Brain microvascular endothelial cell (primary cell): ENCODE measurements at regions not wholly inside any gene's neighbourhood (a gene's known extent, or its start where the extent isn't known, plus 50 kb on each side); places are given as distances from the start of the nearest gene placed in this dataset.

Experiments used
- DNase-seq: peaks from one replicate; pipeline ENCODE4 v3.0.0-alpha.2; 2020
- H3K27ac ChIP-seq: fragments of 250-450 bp; sonication (Bioruptor Pico); 2 replicates; pipeline ENCODE4 v1.5.1; 2020; ENCODE audit warnings: mild to moderate bottlenecking, moderate library complexity
- H3K27me3 ChIP-seq: fragments of 250-450 bp; sonication (Bioruptor Pico); replicated peaks from 2 replicates; pipeline ENCODE4 v1.5.1; 2020; ENCODE audit warnings: mild to moderate bottlenecking
- H3K36me3 ChIP-seq: fragments of 250-450 bp; sonication (Bioruptor Pico); replicated peaks from 2 replicates; pipeline ENCODE4 v1.5.1; 2020; ENCODE audit warnings: mild to moderate bottlenecking
- H3K4me3 ChIP-seq: 2 replicates; pipeline ENCODE4 v1.5.1; 2011; ENCODE audit warnings: low read depth, mild to moderate bottlenecking, control low read depth, low read length, moderate library complexity
- in situ Hi-C: cut with HindIII; loops from 2 replicates; pipeline ENCODE4 v1.10.0; 2017; ENCODE audit warnings: low sequenced_read_pairs, low pct_ligation_motif_present
- TF ChIP-seq, protein P1 (sequence below): IDR thresholded peaks from 2 replicates; pipeline ENCODE4 v1.5.1; 2011; ENCODE audit warnings: low read depth, mild to moderate bottlenecking, moderate library complexity, low read length, control low read depth, inconsistent platforms; ENCODE audit errors: missing control alignments

DNA sequence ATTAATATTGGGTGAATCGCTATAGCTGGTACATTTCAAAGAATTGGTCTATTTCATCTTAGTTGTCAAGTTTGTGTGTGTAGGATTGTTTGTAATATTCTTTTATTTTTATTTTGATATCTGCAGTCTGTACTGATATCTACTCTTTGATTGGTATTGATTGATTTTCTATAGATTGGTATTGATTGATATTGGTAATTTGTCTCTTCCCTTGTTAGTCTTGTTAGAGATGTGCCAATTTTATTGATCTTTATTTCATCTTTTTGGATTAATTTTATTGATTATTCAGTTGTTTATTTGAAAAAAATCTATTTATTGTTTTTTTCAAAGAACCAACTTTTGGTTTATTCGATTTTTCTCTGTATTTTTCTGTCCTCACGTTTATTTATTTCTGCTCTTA lies 61.4 kb downstream of the TM2D3 start:
- Histone ChIP-seq H3K4me3 (no peak overlapping the region), H3K27ac (no peak overlapping the region), H3K36me3 (no peaks in the 10 kb centered on the region), H3K27me3 (no peaks in the 10 kb centered on the region)
- DNase-seq, result no peak
- TF ChIP-seq, protein P1, sequence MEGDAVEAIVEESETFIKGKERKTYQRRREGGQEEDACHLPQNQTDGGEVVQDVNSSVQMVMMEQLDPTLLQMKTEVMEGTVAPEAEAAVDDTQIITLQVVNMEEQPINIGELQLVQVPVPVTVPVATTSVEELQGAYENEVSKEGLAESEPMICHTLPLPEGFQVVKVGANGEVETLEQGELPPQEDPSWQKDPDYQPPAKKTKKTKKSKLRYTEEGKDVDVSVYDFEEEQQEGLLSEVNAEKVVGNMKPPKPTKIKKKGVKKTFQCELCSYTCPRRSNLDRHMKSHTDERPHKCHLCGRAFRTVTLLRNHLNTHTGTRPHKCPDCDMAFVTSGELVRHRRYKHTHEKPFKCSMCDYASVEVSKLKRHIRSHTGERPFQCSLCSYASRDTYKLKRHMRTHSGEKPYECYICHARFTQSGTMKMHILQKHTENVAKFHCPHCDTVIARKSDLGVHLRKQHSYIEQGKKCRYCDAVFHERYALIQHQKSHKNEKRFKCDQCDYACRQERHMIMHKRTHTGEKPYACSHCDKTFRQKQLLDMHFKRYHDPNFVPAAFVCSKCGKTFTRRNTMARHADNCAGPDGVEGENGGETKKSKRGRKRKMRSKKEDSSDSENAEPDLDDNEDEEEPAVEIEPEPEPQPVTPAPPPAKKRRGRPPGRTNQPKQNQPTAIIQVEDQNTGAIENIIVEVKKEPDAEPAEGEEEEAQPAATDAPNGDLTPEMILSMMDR, result no peak
- in situ Hi-C loops, result no loop called here

DNA sequence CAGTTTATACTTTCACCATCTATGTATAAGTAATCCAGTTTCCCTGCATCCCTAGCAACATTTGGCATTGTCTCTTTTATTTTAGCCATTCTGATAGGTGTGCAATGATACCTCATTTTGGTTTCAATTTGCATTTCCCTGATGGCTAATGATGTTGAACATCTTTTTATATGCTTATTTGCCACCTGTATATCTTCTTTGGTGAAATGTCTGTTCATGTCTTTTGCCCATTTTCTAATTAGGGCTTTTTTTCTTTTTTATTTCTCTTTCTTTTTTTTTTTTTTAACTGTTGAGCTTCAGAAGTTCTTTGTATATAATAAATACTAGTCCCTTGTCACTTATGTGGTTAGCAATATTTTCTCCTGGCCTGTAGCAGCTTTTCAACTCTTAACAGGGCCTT lies 68.9 kb downstream of the TM2D3 start:
- no peaks in the 10 kb centered on the region for H3K36me3 ChIP-seq
- TF ChIP-seq, protein P1, result no peak
- H3K27ac ChIP-seq, result no peak overlapping the region
- no peaks in the 10 kb centered on the region for H3K27me3 ChIP-seq
- in situ Hi-C loops, result no loop called here
- no peak for DNase-seq
- H3K4me3 ChIP-seq, result no peak overlapping the region

DNA sequence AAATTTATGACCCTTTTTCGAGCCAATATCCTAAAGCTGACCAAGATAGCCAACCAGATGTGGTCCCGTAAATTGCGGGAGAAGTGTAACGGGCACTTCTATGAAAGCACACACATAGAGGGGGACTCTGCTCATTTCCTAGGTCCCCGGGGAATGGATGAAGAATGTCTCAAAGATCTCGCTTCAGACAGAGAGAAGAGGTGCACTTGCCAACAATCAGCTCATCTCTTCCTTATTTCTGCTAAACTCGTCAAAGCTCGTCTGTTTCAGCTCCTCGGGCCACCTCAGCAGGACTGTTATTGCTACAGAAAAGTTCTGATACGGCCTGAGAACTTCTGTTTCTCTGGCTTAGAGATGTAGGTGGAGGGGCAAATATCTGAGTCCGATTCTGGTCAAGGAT lies 71.8 kb downstream of the TM2D3 start:
- TF ChIP-seq, protein P1, result no peak
- H3K4me3 ChIP-seq, result no peak overlapping the region
- H3K27me3 ChIP-seq, result no peaks in the 10 kb centered on the region
- in situ Hi-C loops, result no loop called here
- no peak overlapping the region for H3K27ac ChIP-seq
- DNase-seq, result no peak
- H3K36me3 ChIP-seq, result no peaks in the 10 kb centered on the region

DNA sequence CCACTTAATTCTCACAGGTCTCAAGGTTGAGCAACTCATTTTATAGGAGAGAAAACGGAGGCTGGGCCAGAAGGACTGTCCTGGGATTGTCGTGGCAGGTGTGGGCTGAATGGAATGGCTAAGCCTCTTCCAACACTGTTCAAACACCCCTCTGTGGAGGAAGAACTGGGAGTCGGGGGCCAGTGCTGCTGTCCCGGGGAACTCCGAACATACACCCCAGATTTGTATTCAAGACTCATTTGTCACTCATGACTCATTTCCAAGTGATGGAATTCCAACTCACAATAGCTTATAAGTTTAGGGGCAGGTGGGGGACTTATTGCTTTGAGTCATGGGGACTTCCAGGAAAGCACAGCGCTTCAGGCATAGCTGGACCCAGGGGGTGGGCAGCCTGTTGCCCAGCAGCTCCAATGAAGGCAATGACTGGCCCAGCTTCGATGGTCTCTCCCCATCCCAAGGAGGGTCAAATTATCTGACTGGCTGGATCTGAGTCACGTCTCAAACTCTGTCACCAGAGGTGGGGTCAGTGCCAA lies 72.5 kb downstream of the TM2D3 start:
- TF ChIP-seq, protein P1, result no peak
- in situ Hi-C loops, result no loop called here
- no peak overlapping the region for H3K4me3 ChIP-seq
- H3K27ac ChIP-seq, result no peak overlapping the region
- H3K27me3 ChIP-seq, result no peaks in the 10 kb centered on the region
- no peaks in the 10 kb centered on the region for H3K36me3 ChIP-seq
- DNase-seq, result peak; percentile 46

DNA sequence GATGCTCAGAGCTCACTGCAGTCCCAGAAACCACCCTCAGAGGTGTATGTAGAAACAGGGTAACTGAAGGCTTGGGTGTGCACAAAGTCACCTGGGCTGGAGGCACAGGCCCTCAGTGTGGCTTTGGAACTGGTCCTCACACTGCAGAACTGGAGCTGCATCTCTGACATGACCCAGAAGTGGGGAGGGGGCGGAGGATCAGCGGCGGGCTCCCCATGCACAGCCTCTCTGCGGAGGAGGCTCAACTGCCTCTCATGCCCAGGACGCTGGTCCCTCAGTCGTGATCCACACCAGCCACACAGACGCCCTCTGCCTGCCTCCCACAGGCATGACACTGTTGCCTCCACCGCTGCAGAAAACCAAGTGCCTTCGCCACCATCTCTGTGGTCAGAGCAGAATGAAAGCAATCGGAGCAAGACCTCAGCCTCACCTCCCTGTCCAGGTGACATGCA lies 73.7 kb downstream of the TM2D3 start:
- Histone ChIP-seq H3K4me3 (no peak overlapping the region), H3K27me3 (no peaks in the 10 kb centered on the region), H3K27ac (no peak overlapping the region), H3K36me3 (no peaks in the 10 kb centered on the region)
- DNase-seq, result no peak
- in situ Hi-C loops, result no loop called here
- TF ChIP-seq, protein P1, result peak; percentile 72

DNA sequence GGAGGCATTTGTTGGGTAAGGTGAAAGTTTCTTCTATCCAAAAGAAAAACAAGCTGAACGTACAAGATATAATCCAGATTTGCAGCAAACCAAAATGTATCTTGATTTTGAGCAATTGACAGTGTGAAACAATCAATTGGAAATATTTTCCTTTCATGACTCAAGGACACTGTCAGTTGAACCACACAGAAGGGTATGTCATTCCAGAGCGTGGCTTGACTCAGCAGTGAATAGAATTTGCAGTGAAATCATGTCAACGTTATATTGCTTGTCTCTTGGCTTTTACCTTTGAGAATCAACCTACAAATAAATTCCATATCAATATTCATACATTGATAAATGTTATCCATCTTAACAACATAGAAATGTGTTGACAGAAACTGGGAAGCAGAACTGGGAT lies 78.2 kb downstream of the TM2D3 start:
- Histone ChIP-seq H3K4me3 (no peak overlapping the region), H3K27me3 (no peaks in the 10 kb centered on the region), H3K36me3 (no peaks in the 10 kb centered on the region), H3K27ac (no peak overlapping the region)
- in situ Hi-C loops, result no loop called here
- TF ChIP-seq, protein P1, result no peak
- DNase-seq, result no peak
